ENCODE measurements at regions not wholly inside any gene's neighbourhood (a gene's known extent, or its start where the extent isn't known, plus 50 kb on each side); places are given as distances from the start of the nearest gene placed in this dataset.
"Not testable (repeated sequence)": the region's sequence is repeated elsewhere in the genome, so short reads cannot be mapped to it uniquely, and the experiment has no call there.

DNA sequence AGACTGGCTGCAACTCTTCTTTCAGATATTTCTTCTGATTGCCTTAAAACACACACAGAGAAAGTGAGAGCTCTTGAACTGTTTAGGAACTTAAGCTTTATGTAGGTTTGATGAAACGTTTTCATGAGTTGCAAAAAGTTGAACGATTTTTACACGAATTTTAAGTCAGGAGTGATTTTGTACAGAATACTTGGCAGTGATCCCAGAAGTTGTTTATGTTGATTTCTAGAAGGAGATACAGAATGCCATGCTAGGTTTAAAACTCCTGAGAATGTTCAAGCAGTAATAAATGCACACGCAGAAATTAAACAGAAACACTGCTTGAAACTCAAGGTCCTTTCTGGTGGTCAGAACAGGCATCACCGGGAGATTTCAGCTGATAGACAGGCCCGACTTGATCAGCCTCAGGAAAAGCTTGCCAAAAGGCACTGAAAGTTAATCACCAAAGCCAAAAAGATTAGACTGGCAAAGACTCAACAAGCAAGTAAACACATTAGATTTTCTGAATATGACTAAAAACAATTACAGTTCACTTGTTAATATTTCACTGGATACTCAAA lies 123.1 kb downstream of the SOCS6 start:
- no peak for DNase-seq

DNA sequence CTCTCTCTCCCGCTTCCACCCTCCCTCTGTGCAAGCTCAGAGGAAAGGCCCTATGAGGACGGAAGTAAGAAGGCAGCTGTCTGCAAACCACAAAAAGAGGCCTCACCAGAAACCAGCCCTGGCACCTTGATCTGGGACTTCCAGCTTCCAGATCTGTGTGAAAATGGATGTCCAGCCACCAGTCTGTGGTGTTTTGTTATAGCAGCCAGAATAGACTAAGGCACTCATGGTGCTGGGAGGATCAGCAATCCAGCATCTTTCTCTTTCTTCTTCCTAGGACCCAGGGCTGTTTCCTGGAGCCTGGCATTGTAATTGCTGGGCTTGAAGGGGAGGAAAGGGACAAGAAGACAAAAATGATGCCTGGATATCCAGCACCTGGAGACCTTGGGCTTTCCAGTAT lies 122.5 kb downstream of the SOCS6 start:
- no peak for DNase-seq

DNA sequence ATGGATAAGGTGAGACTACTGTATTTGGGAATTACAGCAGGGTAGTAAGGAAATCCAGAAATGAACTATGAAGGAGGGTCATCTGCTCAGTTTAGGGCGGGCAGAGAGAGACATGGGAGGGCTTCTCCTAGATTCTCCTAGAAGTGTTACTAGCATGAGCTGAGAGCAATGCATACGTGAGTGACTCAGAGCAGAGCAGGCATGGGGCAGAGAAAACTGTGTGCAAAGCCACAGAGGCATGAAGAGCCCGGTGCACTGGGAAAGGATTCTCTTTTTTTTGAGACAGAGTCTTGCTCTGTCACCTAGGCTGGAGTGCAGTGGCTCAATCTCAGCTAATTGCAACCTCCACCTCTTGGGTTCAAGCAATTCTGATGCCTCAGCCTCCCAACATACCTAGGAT lies 116.2 kb downstream of the SOCS6 start:
- no peak for DNase-seq

DNA sequence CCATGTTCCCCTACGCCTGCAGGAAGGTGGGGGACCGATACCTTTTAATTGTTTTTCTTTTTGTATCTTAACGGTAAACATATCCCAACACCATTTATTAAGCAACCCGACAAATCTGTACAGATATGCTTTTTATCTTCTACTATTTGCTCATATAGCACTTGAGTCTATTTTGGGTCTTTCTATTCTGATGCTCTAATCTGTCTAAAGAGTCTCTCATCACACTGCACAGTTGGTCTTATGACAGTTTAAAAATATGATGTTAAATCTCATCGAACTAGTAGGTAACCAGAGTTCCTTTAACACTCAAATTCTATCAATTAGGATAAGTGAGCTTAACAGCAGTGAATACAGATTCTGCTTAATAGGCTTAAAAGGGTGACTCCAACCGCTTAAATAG lies 111.6 kb downstream of the SOCS6 start:
- no peak for DNase-seq

DNA sequence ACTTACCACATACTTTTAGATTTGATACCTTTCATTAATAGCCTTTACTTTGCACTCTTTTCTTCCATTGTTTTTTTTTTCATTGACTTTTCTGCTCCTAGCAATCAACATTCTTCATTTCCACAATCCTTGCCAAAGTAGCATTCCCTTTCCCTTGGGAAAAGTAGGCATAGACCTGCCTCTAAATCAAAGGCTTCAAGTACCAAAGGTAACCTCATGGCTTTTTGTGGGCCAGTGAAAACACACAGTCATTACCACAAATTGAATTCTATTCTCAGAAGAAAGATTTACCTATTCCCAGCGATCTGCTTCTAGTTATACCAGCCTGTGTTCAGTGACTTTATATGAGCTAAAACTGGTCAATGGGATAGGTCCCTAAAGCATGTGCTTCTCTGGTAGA lies 109.2 kb downstream of the SOCS6 start:
- no peak for DNase-seq

DNA sequence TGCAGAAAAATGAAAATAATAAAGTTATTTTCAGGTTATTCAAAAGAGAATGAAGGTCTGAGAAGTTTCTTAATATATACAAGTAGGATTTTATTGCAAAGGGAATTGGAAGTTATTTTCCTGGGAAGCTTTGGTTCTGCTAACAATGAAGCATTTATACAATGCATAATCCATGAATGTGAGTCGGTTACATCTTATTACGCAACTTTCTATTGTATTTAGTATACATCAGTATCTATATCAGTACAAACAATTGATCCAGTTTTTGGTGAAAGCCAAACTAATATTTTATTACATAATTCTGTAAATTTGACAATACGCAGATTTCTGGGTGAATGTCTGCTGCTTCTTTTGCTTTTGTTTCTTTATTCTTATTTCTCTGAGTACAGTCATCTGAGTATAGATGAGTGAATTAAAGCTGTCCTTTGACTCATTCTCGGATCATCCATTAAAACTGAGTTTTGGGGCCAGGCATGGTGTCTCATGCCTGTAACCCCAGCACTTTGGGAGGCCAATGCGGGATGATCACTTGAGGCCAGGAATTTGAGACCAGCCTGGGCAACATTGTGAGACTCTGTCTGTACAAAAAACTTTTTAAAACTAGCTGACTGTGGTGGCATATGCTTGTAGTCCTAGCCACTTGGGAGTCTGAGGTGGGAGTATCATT lies 108.5 kb downstream of the SOCS6 start:
- no peak for DNase-seq

DNA sequence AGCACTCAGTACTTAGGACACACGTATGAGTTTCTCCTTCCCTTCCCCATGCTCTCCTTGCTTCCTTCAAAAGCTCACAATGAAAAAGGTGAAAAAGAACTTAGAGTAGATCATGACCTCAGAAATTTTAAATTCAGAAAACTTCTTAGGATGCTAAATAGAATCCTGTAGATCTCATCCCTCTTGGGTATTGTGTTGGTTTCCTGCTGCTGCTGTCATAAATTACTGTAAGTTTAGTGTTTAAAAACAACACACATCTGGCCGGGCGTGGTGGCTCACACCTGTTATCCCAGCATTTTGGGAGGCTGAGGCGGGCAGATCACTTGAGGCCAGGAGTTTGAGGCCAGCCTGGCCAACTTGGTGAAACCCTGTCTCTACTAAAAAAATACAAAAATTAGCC lies 106.9 kb downstream of the SOCS6 start:
- DNase-seq, result not testable (repeated sequence)

DNA sequence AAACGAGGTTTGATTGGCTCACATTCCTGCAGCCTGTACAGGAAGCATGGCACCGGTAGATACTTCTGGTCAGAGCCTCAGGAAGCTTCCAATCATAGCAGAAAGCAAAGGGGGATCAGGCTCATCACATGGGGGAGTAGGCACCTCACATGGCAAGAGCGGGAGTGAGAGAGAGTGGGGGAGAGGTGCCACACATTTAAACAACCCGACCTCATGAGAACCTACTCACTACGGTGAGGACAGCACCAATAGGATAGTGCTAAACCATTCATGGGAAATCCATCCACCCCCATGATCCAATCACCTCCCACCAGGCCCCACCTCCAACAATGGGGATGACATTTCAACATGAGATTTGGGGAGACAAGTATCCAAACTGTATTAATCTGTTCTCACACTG lies 105.8 kb downstream of the SOCS6 start:
- no peak for DNase-seq

DNA sequence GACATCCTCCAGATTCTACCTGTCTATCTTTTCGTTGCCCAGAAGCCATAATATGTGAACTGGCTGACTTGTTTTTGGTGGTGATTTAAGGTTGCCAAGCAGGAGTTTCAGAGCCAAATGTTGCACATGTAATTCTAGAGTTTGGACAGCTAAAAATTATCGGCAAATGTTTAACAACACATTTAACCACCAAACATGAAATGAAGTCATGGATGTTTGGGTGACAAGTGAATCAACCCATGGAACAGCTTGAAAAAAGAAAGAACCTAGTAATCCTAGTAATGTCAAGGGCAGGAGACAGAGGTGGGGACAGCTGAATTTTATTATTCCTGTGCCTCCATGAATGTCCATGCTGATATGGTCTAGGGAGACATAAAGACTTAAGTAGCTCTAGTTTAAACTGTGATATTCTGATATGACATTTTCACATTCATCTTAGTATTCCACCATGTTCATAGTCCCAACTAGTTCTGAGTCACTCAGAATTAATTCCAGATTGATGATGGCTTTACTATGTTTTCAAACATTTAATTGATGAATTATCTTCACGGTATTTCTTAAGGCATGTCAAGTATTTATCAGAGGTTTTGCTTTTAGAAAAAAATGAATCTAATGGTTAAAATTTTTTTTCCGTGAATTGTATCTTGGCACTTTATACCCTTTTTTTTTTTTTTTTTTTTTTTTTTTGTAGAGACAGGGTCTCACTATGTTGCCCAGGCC lies 101.7 kb downstream of the SOCS6 start:
- DNase-seq, result no peak

DNA sequence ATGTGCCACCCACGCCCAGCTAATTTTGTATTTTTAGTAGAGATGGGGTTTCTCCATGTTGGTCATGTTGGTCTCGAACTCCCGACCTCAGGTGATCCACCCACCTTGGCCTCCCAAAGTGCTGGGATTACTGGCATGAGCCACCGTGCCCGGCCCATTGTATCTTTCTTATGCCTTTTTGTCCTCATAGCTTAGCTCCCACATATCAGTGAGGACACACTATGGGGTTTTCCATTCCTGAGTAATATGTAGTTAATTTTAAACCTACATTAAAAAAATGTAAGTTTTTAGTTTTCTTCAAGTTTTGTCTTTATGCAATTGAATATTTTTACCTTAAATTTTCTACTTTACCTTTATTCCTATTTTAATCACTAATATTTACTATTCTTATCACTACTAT lies 100.2 kb downstream of the SOCS6 start:
- not testable (repeated sequence) for DNase-seq

DNA sequence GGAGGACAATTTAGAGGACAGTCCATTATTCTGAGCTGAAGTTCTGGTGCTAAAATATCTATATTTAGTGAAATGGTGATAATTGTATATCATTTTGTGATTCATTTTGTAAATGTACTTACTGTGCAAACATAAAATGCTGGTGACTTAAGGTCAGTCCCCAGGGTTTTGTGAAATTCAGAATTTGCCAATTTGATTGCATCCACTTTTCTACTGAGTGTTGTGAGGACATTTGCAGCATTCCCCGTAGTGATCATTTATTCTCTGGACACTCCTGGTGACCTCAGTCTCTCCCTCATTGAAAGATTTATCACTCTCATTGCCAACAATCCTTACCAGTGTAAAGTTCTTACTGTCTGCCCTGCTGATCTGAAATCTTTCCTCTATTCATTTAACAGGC lies 98.2 kb downstream of the SOCS6 start:
- no peak for DNase-seq

DNA sequence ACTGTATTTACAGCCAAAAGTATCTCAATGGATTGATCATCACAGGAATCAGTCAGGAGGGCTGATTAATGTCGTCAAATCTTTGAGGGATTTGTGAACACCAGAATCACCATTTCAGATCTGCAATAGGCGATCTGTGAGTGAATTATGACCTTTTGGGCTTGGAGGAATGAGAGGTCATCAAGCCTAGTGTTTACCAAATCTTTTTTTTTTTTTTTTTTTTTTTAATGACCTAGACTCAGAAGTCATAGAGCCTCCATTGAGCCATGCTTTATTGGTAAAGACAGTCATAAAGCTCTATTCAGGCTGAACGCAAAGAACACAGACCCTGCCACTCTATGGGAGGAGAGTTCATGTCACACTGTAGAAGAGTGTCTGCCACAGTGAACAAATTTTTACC lies 97.7 kb downstream of the SOCS6 start:
- DNase-seq, result no peak

DNA sequence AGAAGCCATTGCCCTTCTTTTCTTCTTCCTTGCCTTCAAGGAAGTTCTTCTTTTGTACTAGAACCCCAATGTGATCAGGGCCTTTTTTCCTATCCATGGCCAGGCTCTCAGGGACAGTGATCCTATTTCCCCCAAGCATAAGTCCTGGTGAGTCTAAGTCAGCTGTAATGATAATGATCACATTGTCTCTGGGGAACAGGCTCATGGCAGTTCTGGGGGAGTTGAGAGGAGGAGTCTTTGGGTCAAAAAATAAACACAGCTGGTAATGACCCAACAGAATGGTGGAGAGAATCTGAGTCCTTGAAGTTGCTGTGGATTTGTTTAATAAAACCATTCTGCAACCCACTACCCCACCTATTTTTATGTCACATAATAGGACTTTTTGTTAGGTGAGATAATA lies 96.6 kb downstream of the SOCS6 start:
- peak in 1 of 58 donors; percentile 6 for DNase-seq

DNA sequence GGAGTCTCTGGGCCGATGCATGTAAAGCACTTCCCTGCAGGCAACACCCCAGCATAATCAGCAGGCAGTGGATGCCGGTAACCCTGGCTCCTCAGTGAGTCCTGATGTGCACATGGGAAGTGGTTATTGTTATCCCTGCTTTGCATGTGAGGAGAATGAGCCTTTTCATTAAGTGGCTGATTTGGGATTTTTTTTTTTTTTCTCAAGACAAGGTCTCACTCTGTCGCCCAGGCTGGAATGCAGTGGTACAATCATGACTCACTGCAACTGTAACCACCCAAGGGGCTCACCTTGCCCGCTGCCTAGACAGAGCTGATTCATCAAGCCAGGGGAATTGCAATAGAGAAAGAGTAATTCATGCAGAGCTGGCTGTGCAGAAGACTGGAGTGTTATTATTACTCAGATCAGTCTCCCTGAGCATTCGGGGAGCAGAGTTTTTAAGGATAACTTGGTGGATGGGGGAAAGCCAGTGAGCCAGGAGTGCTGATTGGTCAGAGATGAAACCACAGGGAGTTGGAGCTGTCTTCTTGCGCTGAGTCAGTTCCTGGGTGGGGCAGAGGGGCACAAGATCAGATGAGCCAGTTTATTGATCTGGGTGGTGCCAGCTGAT lies 95.4 kb downstream of the SOCS6 start:
- DNase-seq, result peak in 2 of 58 donors; percentile 28 to 41

DNA sequence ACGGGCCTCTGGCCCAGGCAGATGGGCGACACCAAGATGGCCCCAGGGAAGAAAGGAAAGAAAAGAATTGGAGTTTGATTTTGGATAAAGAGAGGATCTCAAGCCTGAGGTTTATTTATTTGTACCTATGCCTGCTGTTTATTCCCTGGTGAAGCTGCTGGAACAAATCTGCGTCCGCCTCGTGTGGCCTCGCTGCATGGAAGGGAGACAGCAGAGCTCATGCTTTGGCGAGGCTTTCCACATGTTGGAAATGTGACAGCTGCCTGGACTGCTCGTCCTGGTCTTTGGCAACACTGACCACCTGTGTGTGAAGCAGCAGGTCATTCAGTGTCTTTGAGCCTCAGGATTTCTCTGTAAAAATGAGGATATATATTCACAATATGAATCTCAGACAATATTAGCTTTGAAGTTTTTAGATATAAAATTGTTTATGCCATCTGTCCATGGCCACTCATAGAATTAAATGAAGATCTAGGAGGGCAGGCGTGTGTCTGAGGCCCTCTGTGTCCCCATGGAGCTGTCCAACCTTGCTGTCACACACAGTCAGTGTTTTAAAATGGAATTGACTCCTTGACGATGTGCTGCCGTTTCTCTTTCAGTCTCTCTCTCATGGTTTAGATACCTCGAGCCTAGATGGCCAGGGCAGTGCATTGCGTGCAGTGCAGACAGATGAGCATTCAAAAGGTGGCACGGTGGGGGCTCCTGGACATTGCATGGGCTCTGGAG lies 94.3 kb downstream of the SOCS6 start:
- DNase-seq, result no peak

DNA sequence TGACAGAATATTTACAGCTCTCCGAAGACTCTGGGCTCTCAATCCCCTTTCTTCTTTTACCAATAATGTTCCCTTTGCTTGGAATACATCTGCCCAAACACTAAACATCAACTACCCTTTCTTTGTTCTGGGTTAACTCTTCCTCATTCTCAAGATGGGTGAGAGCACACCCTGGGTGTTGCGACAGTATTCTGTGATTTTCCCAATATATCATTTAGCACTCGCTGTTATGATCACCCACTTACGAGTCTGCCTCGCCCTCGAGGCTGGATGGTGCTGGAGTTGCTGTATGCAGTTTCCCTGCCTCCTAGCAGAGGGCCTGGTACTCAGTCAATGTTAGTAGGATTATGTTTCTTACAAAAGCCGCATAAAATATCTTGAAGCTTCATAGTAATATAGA lies 93.2 kb downstream of the SOCS6 start:
- peak in 8 of 58 donors; percentile 1 to 28 (median 11) for DNase-seq

DNA sequence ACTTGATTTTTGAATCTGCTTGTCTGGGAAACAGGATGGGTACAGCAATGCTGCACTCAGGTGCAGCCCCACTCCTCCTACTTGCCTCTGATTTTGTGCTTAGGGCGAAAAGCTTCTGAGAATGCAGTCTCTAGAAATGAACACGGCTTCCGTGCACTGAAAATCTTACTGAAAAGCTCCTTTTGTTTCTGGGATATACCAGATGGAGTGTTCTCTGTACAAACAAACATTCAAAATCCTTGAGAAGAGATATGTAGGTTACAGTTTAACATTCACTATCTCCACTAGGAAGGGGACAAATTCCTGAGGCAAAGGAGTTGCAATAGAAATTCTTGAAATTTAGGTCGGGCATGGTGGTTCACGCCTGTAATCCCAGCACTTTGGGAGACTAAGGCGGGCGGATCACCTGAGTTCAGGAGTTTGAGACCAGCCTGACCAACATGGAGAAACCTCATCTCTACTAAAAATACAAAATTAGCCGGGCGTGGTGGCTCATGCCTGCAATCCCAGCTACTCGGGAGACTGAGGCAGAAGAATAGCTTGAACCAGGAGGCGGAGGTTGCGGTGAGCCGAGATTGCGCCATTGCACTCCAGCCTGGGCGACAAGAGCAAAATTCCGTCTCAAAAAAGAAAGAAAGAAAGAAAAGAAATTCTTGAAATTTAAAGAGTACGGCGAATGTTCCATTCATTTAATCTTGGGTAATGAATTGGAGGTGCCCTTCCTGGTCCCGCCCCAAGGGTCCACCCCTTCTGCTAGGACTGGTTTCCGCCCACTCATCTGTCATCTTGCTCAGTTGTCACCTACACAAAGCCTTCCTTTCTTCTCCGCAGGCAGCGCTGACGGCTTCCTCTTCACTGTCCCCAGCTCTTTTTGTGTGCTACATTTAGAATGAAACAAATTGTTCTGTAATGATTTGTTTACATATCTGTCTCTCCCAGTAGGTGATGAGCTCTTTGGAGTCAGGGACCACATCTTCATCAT lies 92.4 kb downstream of the SOCS6 start:
- DNase-seq, result peak in 52 of 58 donors; percentile 1 to 86 (median 60)

Measured in anterior cingulate cortex (tissue), 58 donors.